Mammary epithelial cell (primary cell): ENCODE measurements at regions not wholly inside any gene's neighbourhood (a gene's known extent, or its start where the extent isn't known, plus 50 kb on each side); places are given as distances from the start of the nearest gene placed in this dataset.

Source experiments
- EZH2 ChIP-seq: IDR thresholded peaks from 2 replicates; pipeline ENCODE4 v1.6.1; 2012; ENCODE audit warnings: low read length, inconsistent platforms, borderline replicate concordance
- TF ChIP-seq, protein P1 (sequence below), 2 donors: IDR thresholded peaks in 1 of 2; conservative IDR thresholded peaks in 1 of 2; 2 replicates each; pipeline ENCODE4 v1.5.1; 2011 to 2012; ENCODE audit warnings: inconsistent platforms in 2 of 2, low read length in 2 of 2, mild to moderate bottlenecking in 2 of 2, control low read depth in 1 of 2, low read depth in 1 of 2; ENCODE audit not compliant: insufficient read depth in 1 of 2; ENCODE audit errors: extremely low read depth in 1 of 2

DNA sequence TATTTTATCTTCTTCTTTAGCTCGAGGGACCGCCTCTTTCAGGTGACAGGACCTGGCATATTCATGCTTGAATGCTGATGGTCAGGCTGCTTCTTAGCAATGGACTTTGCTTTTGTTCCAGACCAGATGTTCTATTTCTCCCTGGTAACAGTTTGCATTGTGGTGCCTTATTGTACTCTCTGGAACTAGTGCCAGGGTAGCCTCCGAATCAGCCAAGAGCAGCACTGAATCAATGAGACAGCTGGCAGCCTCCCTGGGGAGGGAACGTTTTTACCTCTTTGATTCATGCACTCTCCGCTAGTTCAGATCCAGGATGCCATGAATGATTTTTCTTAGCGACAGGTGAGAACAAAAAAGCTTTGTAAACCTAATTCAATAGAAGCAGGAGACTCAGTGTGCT lies 54.1 kb upstream of the NXPH1 start:
- TF ChIP-seq, protein P1, sequence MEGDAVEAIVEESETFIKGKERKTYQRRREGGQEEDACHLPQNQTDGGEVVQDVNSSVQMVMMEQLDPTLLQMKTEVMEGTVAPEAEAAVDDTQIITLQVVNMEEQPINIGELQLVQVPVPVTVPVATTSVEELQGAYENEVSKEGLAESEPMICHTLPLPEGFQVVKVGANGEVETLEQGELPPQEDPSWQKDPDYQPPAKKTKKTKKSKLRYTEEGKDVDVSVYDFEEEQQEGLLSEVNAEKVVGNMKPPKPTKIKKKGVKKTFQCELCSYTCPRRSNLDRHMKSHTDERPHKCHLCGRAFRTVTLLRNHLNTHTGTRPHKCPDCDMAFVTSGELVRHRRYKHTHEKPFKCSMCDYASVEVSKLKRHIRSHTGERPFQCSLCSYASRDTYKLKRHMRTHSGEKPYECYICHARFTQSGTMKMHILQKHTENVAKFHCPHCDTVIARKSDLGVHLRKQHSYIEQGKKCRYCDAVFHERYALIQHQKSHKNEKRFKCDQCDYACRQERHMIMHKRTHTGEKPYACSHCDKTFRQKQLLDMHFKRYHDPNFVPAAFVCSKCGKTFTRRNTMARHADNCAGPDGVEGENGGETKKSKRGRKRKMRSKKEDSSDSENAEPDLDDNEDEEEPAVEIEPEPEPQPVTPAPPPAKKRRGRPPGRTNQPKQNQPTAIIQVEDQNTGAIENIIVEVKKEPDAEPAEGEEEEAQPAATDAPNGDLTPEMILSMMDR (conservative IDR thresholded peaks at IDR 0.05 in 1 of 2, IDR thresholded peaks at IDR 0.05 in 1 of 2; ENCODE audit: extremely low read depth in 1 of 2, insufficient read depth in 1 of 2, low read depth in 1 of 2, low read length in 2 of 2) = no peak
- TF ChIP-seq EZH2 = no peak
